ENCODE measurements at regions not wholly inside any gene's neighbourhood (a gene's known extent, or its start where the extent isn't known, plus 50 kb on each side); places are given as distances from the start of the nearest gene placed in this dataset.

DNA sequence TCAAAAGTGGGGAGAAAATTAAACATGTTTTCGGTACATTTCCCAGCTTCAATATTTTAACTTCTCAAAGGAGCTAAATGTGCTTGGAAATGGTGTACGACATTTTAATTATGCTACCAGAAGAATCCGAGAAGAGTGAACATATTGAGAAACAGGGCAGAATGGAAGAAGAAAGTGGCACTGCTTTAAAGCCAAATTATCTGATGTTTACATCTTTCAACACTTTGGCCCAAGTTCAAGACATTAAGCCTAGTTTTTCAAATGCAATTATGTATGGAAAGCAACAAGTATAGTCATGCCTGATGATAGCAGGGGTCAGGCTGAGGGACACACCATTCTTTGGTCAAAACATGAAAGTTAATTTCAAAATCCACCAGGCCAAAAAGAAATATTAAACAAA lies 577.9 kb upstream of the ZFP42 start:
- TF ChIP-seq, protein P1, sequence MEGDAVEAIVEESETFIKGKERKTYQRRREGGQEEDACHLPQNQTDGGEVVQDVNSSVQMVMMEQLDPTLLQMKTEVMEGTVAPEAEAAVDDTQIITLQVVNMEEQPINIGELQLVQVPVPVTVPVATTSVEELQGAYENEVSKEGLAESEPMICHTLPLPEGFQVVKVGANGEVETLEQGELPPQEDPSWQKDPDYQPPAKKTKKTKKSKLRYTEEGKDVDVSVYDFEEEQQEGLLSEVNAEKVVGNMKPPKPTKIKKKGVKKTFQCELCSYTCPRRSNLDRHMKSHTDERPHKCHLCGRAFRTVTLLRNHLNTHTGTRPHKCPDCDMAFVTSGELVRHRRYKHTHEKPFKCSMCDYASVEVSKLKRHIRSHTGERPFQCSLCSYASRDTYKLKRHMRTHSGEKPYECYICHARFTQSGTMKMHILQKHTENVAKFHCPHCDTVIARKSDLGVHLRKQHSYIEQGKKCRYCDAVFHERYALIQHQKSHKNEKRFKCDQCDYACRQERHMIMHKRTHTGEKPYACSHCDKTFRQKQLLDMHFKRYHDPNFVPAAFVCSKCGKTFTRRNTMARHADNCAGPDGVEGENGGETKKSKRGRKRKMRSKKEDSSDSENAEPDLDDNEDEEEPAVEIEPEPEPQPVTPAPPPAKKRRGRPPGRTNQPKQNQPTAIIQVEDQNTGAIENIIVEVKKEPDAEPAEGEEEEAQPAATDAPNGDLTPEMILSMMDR (IDR thresholded peaks at IDR 0.05), result no peak
- TF ChIP-seq POLR2AphosphoS5 (IDR thresholded peaks at IDR 0.05) (no peak), POLR2A (IDR thresholded peaks at IDR 0.05) (no peak)

Measured in transverse colon (tissue), 4 donors.